Esophagus squamous epithelium (tissue), 5 donors: ENCODE measurements at regions not wholly inside any gene's neighbourhood (a gene's known extent, or its start where the extent isn't known, plus 50 kb on each side); places are given as distances from the start of the nearest gene placed in this dataset.

Source experiments
- DNase-seq: peaks from one replicate; lab custom pipeline; 2025; lab: John Stamatoyannopoulos, UW
- H3K27ac ChIP-seq, 4 donors: fragments of 200-600 bp; sonication (generic); one replicate each; pipeline ENCODE4 v1.5.1; 2016 to 2019; ENCODE audit warnings: mild to moderate bottlenecking in 1 of 4
- H3K27me3 ChIP-seq, 4 donors: fragments of 200-600 bp; sonication (generic); 1 replicate in 3 of 4; 2 replicates in 1 of 4; pipeline versions ENCODE4 v1.5.1 to v1.6.0; 2017 to 2021; ENCODE audit warnings: antibody characterized with exemption in 1 of 4
- H3K36me3 ChIP-seq, 3 donors: fragments of 200-600 bp; sonication (generic); one replicate each; pipeline ENCODE4 v1.5.1; 2016 to 2019
- H3K4me1 ChIP-seq, 3 donors: fragments of 200-600 bp; sonication (generic); one replicate each; pipeline ENCODE4 v1.5.1; 2017 to 2019
- H3K4me3 ChIP-seq, 4 donors: fragments of 200-600 bp; sonication (generic); 1 replicate in 3 of 4; 2 replicates in 1 of 4; pipeline ENCODE4 v1.5.1; 2016 to 2019; ENCODE audit warnings: mild to moderate bottlenecking in 2 of 4, moderate library complexity in 1 of 4
- H3K9me3 ChIP-seq, 3 donors: fragments of 200-600 bp; sonication (generic); one replicate each; pipeline ENCODE4 v1.5.1; 2016 to 2019
- CTCF ChIP-seq, 6 experiments: fragments of 450-650 bp in 4 of 6; fragments of 200-600 bp in 2 of 6; sonication (generic) in 2 of 6; IDR thresholded peaks; one replicate each; pipeline ENCODE4 v1.5.1; 2016 to 2019; ENCODE audit warnings: antibody characterized with exemption in 6 of 6, mild to moderate bottlenecking in 4 of 6, moderate library complexity in 4 of 6
- POLR2A ChIP-seq, 4 donors: fragments of 450-650 bp; IDR thresholded peaks; one replicate each; pipeline ENCODE4 v1.6.1; 2017; ENCODE audit warnings: antibody characterized with exemption in 4 of 4, mild to moderate bottlenecking in 4 of 4, moderate library complexity in 3 of 4
- WGBS, 2 donors: methylation state at CpG; one replicate each; pipeline ENCODE4 v1.1.5; 2018; 5-methylcytosine and 5-hydroxymethylcytosine counted together
- intact Hi-C: fragments of 100-400 bp; cut with DNase I; formaldehyde crosslinking; loops from one replicate; pipeline ENCODE4 v1.15.0; 2022
- small RNA-seq, 4 donors: library from RNA; depleted of rRNA; stranded (forward); fragments of <200 nt; gene quantifications; one replicate each; pipeline ENCODE3, GENCODE V24; 2016
- donor health status: DM: yes; HTN: yes; CAD: no.

GRCh38 chr4:11483046-11483445 is 54.4 kb upstream of the HS3ST1 start:
- Histone ChIP-seq H3K4me1 (peaks cover 0 to 11% (median 0%) of the 10 kb centered on the region in 3 donors), H3K36me3 (no peaks in the 10 kb centered on the region), H3K4me3 (no peak overlapping the region), H3K27ac (no peak overlapping the region), H3K27me3 (no peaks in the 10 kb centered on the region), H3K9me3 (no peaks in the 10 kb centered on the region)
- TF ChIP-seq POLR2A (IDR thresholded peaks at IDR 0.05), result no peak
- no peak for TF ChIP-seq CTCF (IDR thresholded peaks at IDR 0.05)
- intact Hi-C loops, result no loop called here
- WGBS, 2 donors, result 49 to 62% methylated on average over 2 to 3 of the region's 3 CpGs
- DNase-seq, result no peak

GRCh38 chr4:11480683-11481082 is 52.0 kb upstream of the HS3ST1 start:
- WGBS, 2 donors, result 49 to 52% methylated on average over 2 of the region's 2 CpGs
- intact Hi-C loops, result no loop called here
- H3K9me3 ChIP-seq, result no peaks in the 10 kb centered on the region
- TF ChIP-seq CTCF (IDR thresholded peaks at IDR 0.05) (no peak), POLR2A (IDR thresholded peaks at IDR 0.05) (no peak)
- H3K27ac ChIP-seq, result peak overlapping the region in 3 of 4 donors; percentile 7 to 17 (median 9)
- peaks cover 0 to 5% (median 0%) of the 10 kb centered on the region in 3 donors for H3K4me1 ChIP-seq
- H3K36me3 ChIP-seq, result no peaks in the 10 kb centered on the region
- no peak overlapping the region for H3K4me3 ChIP-seq
- H3K27me3 ChIP-seq, result no peaks in the 10 kb centered on the region
- DNase-seq, result no peak

Small RNA genes in the stretch of these regions (small RNA-seq; reads per million reads assigned to genes)
- gene RF00026, result 0 reads per million in 4 donors
- 0 reads per million in 4 donors for gene RNU6-578P
